ENCODE measurements at regions not wholly inside any gene's neighbourhood (a gene's known extent, or its start where the extent isn't known, plus 50 kb on each side); places are given as distances from the start of the nearest gene placed in this dataset.
A peak's percentile ranks its signal among the peaks of the same experiment; 100 is the strongest.

- no peak for DNase-seq
These were observed 216.2 kb downstream of the MYLK4 start for GRCh38 chr6:2534406-2535042.

DNA sequence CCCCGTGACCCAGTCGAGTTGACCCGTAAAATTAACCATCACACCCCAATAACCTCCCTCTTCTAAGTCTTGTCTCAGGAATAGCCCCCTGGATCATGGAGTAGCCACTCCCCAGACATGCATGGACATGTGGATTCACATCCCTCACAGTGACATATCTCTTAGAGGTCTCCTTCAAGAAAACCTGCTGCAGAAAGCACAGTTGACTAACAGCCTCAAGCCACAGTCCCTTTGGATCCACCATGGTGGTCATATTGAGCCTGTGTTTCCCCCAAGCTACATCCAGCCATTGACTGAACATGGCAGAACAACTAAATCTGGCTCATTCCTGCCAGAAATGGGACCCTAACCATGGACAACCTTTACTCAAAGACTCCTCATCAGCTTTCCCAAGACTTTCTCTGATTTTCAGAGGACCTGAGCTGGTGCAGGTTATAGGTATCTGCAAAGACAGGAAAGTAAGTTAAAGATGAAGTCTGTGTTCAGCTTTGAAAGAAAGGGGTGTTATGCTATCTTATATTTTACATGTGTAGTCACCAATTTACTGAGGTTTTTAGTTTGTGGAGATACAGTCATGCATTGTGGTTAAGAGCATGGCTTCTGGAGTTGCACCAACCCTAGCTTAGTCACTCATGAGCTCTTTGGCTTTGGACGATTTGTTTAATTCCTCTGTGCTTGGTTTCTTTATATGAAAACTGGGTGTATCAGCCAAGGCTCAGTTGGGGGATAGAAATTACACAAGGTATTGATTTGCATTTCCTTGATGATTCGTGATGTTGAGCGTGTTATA is 219.1 kb downstream of the MYLK4 start:
- no peak for DNase-seq

GRCh38 chr6:2529211-2529719 is 221.5 kb downstream of the MYLK4 start:
- DNase-seq: peak; percentile 77

DNA sequence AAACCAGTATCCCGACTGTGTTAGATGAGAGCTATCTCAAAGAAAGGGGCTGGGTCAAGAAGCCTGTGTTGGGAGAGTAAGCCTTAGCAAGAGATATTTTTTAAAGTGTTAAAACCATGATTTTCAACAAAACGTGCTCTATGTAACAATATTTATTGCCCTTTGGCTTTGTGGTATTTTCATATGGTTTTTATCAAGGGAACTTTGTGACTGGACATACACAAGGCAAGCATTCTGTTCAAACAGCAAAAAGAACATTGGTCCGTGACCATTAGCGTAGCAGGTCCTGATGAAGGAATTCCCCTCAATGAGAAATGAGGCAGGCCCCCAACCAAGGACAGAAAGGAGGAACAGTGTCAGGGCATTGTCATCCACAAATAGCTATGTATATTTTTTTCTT is 222.6 kb downstream of the MYLK4 start:
- no peak for DNase-seq

DNA sequence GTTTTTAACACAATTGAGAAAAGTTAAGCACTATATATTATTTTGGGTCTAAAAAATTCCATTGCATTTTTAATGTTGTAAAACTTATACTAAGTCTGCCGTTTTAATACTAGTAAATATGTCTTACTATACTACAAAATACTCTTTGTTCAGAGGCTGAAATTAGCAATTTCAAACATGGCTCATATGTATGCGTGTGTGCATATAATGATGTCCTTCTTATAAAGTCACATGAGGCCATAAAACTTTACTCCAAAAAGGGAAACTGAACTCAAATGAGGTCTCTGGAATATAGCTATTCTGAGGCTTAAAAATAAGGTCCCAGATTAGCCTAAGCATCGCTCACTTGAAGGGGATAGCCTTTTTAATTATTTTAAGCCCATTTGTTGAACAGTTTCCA is 224.0 kb downstream of the MYLK4 start:
- no peak for DNase-seq

GRCh38 chr6:2524090-2524489 is 226.6 kb downstream of the MYLK4 start:
- no peak for DNase-seq

DNA sequence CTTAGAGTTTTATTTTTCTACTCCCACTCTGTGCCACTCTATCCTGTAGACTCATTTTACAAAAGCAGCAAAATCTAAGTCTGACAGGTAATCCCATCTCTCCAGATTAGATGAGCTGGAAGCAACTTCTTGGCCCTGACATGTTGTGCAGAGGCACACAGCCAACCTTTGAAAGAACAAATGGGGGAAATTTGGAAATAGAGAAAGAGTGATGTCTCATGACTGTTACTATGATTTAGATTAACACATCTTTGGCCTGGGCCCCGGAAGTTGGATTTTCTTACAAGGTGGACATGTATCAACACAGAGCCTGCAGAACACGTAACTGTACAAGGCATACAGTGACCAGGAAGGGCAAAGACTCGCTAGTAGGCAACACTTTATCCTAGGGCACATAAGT is 227.7 kb downstream of the MYLK4 start:
- DNase-seq: no peak

- DNase-seq: no peak
These were observed 228.2 kb downstream of the MYLK4 start for GRCh38 chr6:2522521-2522920.

GRCh38 chr6:2517855-2518473 is 232.8 kb downstream of the MYLK4 start:
- DNase-seq: no peak

DNA sequence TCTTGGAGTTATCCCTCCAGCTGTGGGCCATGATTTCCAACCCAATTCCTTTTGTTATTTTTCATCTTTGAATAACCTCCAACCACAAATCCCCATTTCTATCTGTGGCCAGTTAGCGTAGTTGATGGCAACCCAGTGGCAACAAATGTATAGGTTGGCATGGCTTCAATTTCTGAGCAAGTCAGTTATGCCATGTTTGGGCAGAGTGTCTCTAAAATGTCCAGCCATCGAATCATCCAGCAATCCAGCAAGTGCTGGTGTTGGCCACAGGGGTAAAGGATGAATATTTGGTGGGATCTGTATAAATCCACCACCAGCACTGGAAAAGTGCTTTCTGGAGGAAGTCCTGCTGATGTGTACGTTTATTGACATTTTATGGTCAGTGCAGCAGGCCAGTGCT is 233.3 kb downstream of the MYLK4 start:
- no peak for DNase-seq

GRCh38 chr6:2516059-2516458 is 234.7 kb downstream of the MYLK4 start:
- DNase-seq: no peak

- DNase-seq: no peak
These were observed 235.7 kb downstream of the MYLK4 start for GRCh38 chr6:2514965-2515543.

GRCh38 chr6:2512802-2513201 is 237.9 kb downstream of the MYLK4 start:
- no peak for DNase-seq

DNA sequence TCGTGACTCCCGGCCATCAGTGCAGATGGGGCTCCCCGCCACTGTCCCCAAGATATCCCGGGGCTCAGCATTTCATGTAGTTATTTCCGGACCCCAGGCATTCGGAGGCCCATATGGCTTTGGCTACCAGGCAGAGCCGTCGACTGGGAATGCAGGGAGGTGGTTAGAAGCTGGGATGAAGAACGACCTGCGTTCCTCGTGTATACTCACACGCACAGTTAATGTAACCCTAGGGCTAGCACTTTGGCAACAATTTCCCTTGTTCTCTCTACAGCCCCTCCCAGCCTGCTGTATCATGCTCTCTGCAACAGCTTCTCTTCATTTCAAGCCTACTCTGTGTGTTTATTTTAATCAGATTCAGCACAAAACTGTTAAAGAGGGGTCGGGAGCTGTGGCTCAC is 240.4 kb downstream of the MYLK4 start:
- no peak for DNase-seq

DNA sequence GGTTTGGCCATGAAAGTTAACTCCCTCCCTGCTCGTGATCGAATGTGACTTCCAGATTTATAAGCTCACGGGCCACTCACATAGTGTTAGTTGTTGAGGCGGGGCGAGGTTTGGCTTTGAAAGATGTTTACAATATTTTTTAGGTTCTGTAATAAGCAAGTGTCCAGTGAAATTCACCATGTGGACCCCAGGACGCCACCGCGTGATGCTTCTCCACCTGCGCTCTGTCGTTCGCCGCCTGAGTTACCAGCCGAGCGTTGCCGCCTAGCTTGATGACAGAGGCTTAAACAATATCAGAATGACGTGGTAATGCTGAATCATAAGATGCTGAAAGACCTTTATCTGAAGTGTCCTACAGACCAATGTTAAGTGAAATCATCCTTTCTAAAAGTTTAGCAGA is 241.0 kb downstream of the MYLK4 start:
- no peak for DNase-seq

DNA sequence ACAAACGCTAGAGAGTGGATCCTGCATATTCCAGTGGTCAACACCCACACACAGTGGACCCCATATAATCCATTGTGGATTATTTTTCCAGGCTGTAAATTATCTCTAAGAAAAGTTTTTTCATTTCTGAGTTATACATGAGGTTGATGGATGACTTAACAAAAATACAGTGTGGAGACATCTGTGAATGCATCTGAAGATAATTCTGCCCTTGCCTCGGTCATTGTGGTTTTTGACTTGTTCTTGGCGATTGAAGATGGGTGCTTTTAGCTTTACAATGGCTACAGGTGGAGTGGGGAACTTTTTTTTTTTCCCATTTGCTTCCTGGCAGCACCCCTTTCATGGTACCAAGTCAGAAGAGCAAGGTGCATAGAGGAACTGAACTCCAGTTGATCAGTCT is 242.7 kb downstream of the MYLK4 start:
- no peak for DNase-seq

- no peak for DNase-seq
These were observed 243.1 kb downstream of the MYLK4 start for GRCh38 chr6:2507521-2508037.

- no peak for DNase-seq
These were observed 243.7 kb downstream of the MYLK4 start for GRCh38 chr6:2507016-2507415.

DNA sequence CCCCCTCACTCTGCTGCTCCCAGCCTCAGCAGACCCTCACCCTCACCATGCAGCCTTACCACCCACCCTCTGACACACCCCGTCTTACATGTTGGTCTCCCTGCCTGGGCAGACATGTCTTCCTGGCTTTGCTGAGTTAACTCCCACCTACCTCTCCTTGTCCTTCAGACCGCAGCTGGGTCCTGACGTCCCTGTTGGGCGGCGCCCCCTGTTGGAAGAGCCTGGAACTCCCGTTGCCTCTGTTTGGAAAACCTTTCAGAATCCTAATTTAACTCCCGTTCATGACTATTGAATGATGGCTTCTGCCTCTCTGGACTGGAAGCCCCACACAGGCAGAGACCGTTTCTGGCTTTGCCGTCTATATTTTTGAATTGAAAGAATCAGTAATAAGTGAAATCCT is 245.1 kb downstream of the MYLK4 start:
- no peak for DNase-seq

DNA sequence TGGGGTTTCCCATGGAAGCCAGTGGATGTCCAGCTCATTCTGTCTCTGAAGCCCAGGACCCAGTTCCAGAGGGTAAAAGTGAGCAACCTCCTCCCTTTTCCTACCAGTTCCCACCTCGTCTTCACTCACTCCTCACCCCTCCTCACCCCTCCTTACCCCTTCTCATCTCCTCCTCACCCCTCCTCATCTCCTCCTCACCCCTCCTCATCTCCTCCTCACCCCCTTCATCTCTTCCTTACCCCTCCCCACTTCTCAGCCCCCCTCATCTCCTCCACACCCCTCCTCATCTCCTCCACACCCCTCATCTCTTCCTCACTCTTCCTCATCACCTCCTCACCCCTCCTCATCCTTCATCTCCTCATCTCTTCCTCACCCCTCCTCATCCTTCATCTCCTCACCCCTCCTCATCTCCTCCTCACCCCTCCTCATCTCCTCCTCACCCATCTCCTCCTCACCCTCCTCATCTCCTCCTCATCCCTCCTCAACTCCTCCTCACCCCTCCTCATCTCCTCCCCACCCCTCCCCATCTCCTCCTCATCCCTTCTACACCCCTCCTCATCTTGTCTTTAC is 246.1 kb downstream of the MYLK4 start:
- DNase-seq: no peak

DNA sequence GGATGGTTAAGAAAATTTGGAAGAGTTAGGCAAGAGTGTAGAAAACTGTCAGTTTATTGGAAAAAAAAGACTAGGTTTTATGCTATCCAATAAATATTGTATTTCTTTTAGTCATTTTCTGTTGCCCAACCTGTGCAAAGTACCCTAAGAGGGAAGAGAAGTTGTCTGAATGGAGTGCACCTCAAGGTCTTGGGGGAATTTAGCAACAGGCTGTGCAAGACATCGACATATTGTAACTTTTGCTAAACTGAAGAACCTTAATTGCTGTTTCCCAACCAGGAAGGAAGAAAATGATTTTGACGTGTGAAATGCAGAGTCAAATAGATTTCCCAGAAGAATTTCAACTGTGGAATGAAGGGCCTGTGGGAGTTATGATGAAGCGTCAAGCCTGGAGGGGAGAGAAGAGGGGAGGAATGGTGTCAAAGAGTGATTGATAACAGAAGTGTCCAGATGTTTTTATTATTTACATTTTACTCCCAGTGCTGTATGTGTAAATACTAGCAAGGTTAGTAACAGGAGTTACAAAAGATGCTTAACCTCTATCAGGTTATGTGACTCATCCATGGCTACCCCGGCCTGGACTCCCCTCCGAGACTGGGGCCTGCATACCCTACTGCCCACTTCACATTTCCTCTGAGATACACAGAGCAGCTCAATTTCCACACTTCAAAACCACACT is 246.8 kb downstream of the MYLK4 start:
- DNase-seq: no peak

GRCh38 chr6:2502998-2503674 is 247.6 kb downstream of the MYLK4 start:
- no peak for DNase-seq

Data from NCI-H1092 (cell line).